ENCODE measurements at regions not wholly inside any gene's neighbourhood (a gene's known extent, or its start where the extent isn't known, plus 50 kb on each side); places are given as distances from the start of the nearest gene placed in this dataset.

- TF ChIP-seq, protein P1, sequence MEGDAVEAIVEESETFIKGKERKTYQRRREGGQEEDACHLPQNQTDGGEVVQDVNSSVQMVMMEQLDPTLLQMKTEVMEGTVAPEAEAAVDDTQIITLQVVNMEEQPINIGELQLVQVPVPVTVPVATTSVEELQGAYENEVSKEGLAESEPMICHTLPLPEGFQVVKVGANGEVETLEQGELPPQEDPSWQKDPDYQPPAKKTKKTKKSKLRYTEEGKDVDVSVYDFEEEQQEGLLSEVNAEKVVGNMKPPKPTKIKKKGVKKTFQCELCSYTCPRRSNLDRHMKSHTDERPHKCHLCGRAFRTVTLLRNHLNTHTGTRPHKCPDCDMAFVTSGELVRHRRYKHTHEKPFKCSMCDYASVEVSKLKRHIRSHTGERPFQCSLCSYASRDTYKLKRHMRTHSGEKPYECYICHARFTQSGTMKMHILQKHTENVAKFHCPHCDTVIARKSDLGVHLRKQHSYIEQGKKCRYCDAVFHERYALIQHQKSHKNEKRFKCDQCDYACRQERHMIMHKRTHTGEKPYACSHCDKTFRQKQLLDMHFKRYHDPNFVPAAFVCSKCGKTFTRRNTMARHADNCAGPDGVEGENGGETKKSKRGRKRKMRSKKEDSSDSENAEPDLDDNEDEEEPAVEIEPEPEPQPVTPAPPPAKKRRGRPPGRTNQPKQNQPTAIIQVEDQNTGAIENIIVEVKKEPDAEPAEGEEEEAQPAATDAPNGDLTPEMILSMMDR (IDR thresholded peaks at IDR 0.05; ENCODE audit: insufficient read depth, low read depth, low read length): no peak
- TF ChIP-seq EZH2 (IDR thresholded peaks at IDR 0.05; ENCODE audit: insufficient read depth, low read length): no peak
Measured at GRCh38 chr14:85764822-85765221, 234.9 kb downstream of the FLRT2 start.
